B cell (primary cell): ENCODE measurements at regions not wholly inside any gene's neighbourhood (a gene's known extent, or its start where the extent isn't known, plus 50 kb on each side); places are given as distances from the start of the nearest gene placed in this dataset.

Experiments used
- ATAC-seq: fragments of 200-7000 bp; cut with Tn5 transposase; one replicate; pipeline ENCODE4 v1.10.0; 2021; ENCODE audit warnings: low read depth, mild to moderate bottlenecking, moderate number of reproducible peaks, moderate library complexity
- CTCF ChIA-PET: fragments of 350-600 bp; sonication (Branson Sonifier 250); formaldehyde crosslinking; loops from one replicate; lab custom pipeline; 2021; ENCODE audit warnings: antibody characterized with exemption, inconsistent platforms; lab: Charles Lee
- POLR2A ChIA-PET: fragments of 350-600 bp; sonication (Branson Sonifier 250); formaldehyde crosslinking; loops from one replicate; lab custom pipeline; 2021; ENCODE audit warnings: antibody characterized with exemption; lab: Charles Lee
- DNase-seq: peaks from one replicate; pipeline ENCODE4 v3.0.0; 2013
- H2AFZ ChIP-seq: 2 replicates; pipeline ENCODE4 v1.6.1; 2012; ENCODE audit warnings: mild to moderate bottlenecking, low read depth, low read length; ENCODE audit not compliant: insufficient read depth, poor library complexity, severe bottlenecking
- H3K27ac ChIP-seq, 2 donors: 1 replicate in 1 of 2; 2 replicates in 1 of 2; pipeline ENCODE4 v1.5.1; 2012 to 2013; ENCODE audit warnings: low read length in 2 of 2, mild to moderate bottlenecking in 2 of 2, moderate library complexity in 1 of 2
- H3K27me3 ChIP-seq, 4 experiments: fragments of 200-600 bp in 1 of 4; sonication (generic) in 1 of 4; replicated peaks in 1 of 4; 1 replicate in 2 of 4; 2 replicates in 2 of 4; pipeline versions ENCODE4 v1.6.1 to v1.7.0; 2013 to 2016; ENCODE audit warnings: low read length in 3 of 4, mild to moderate bottlenecking in 2 of 4, mixed read lengths in 1 of 4, moderate library complexity in 1 of 4; ENCODE audit not compliant: insufficient read depth in 4 of 4, control insufficient read depth in 3 of 4; ENCODE audit errors: control extremely low read depth in 1 of 4
- H3K36me3 ChIP-seq, 2 experiments: replicated peaks in 1 of 2; 1 replicate in 1 of 2; 2 replicates in 1 of 2; pipeline versions ENCODE4 v1.6.1 to v1.7.1; 2013; ENCODE audit warnings: low read length in 1 of 2; ENCODE audit not compliant: insufficient read depth in 2 of 2, control insufficient read depth in 1 of 2; ENCODE audit errors: control extremely low read depth in 1 of 2, extremely low read depth in 1 of 2
- H3K4me1 ChIP-seq, 2 donors: fragments of 200-600 bp in 1 of 2; sonication (generic) in 1 of 2; 1 replicate in 1 of 2; 2 replicates in 1 of 2; pipeline versions ENCODE4 v1.5.1 to v1.6.1; 2013 to 2017; ENCODE audit warnings: low read length in 2 of 2; ENCODE audit not compliant: control insufficient read depth in 2 of 2, insufficient read depth in 2 of 2
- H3K4me2 ChIP-seq: replicated peaks from 2 replicates; pipeline ENCODE3; 2012; ENCODE audit warnings: mild to moderate bottlenecking, low read depth, low read length; ENCODE audit not compliant: poor library complexity, severe bottlenecking
- H3K4me3 ChIP-seq, 5 experiments: fragments of 200-600 bp in 1 of 5; sonication (generic) in 1 of 5; 1 replicate in 3 of 5; 2 replicates in 2 of 5; pipeline versions ENCODE4 v1.5.1 to v1.7.0; 2011 to 2016; ENCODE audit warnings: low read length in 4 of 5, mild to moderate bottlenecking in 4 of 5, low read depth in 2 of 5, control low read depth in 1 of 5, moderate library complexity in 1 of 5; ENCODE audit not compliant: insufficient read depth in 1 of 5; ENCODE audit errors: control extremely low read depth in 1 of 5, extremely low read depth in 1 of 5
- H3K79me2 ChIP-seq: fragments of 200-600 bp; sonication (generic); one replicate; pipeline ENCODE4 v1.6.0; 2016; ENCODE audit warnings: low read length; ENCODE audit not compliant: control insufficient read depth, insufficient read depth
- H3K9ac ChIP-seq: fragments of 200-600 bp; sonication (generic); 2 replicates; pipeline ENCODE4 v1.6.1; 2017; ENCODE audit warnings: mild to moderate bottlenecking, low read length, moderate library complexity
- H3K9me3 ChIP-seq, 3 donors: one replicate each; pipeline versions ENCODE4 v1.6.1 to v1.7.1; 2013; ENCODE audit warnings: low read length in 2 of 3; ENCODE audit not compliant: control insufficient read depth in 2 of 3, insufficient read depth in 1 of 3; ENCODE audit errors: control extremely low read depth in 1 of 3
- H4K20me1 ChIP-seq: 2 replicates; pipeline ENCODE4 v1.6.0; 2012; ENCODE audit warnings: mild to moderate bottlenecking, low read length; ENCODE audit not compliant: insufficient read depth, control insufficient read depth, poor library complexity, severe bottlenecking
- H3K27ac Mint-ChIP-seq: one replicate; pipeline ENCODE4 v1.8.0; 2021; ENCODE audit warnings: mixed read lengths
- H3K27me3 Mint-ChIP-seq: one replicate; pipeline ENCODE4 v1.8.0; 2021; ENCODE audit warnings: mixed read lengths
- H3K4me1 Mint-ChIP-seq: one replicate; pipeline ENCODE4 v1.8.0; 2021; ENCODE audit warnings: mixed read lengths
- H3K4me3 Mint-ChIP-seq: one replicate; pipeline ENCODE4 v1.8.0; 2021; ENCODE audit warnings: mixed read lengths
- H3K9me3 Mint-ChIP-seq: one replicate; pipeline ENCODE4 v1.8.0; 2022; ENCODE audit warnings: mixed read lengths; ENCODE audit not compliant: insufficient read depth
- EZH2 ChIP-seq: IDR thresholded peaks from 2 replicates; pipeline ENCODE4 v1.6.1; 2012; ENCODE audit warnings: borderline replicate concordance, low read depth, mild to moderate bottlenecking, moderate library complexity, low read length; ENCODE audit not compliant: insufficient read depth, poor library complexity, severe bottlenecking
- WGBS: methylation state at CpG from one replicate; pipeline ENCODE4 v1.1.5; 2013; ENCODE audit warnings: missing lambda C conversion rate; ENCODE audit not compliant: insufficient coverage; 5-methylcytosine and 5-hydroxymethylcytosine counted together
- intact Hi-C: fragments of 100-400 bp; cut with micrococcal nuclease; formaldehyde crosslinking; loops from one replicate; pipeline ENCODE4 v1.10.0; 2022
- TF ChIP-seq, protein P1 (sequence below): fragments of 200-600 bp; IDR thresholded peaks from one replicate; pipeline ENCODE4 v1.8.0; 2022; ENCODE audit warnings: antibody characterized with exemption, mild to moderate bottlenecking

DNA sequence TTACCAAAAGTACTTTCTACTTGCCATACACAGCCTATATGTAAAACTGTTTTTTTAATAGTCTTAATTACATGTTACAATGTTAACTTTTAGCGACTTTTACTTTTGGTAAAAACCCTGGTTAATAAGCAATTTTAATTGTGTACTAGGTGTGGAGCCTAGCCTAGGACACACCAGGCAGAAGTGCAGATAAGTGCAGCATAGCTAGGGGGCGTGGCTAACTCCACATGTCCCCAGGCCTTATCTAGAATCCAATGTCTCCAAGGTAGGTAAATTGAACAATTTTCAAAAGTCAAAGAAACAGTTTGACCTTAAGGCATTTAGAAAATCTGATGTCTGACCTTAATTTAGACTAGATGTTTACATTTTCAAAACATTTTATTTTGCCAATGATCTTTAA, 858.7 kb downstream of the CCSER2 start:
- DNase-seq (no peak), ATAC-seq (no peak)
- Histone ChIP-seq H3K36me3 (no peaks in the 10 kb centered on the region), H3K27ac (no peak overlapping the region), H3K9ac (no peak overlapping the region), H3K4me2 (no peak overlapping the region), H3K4me3 (no peak overlapping the region), H3K9me3 (no peaks in the 10 kb centered on the region), H3K4me1 (no peaks in the 10 kb centered on the region), H4K20me1 (no peaks in the 10 kb centered on the region), H2AFZ (no peak overlapping the region), H3K79me2 (no peaks in the 10 kb centered on the region), H3K27me3 (no peaks in the 10 kb centered on the region)
- ChIA-PET POLR2A (no interaction called here), CTCF (no interaction called here)
- Mint-ChIP-seq H3K9me3 (no peaks in the 10 kb centered on the region), H3K27ac (no peak overlapping the region), H3K27me3 (no peaks in the 10 kb centered on the region), H3K4me3 (no peak overlapping the region), H3K4me1 (no peaks in the 10 kb centered on the region)
- TF ChIP-seq, protein P1, sequence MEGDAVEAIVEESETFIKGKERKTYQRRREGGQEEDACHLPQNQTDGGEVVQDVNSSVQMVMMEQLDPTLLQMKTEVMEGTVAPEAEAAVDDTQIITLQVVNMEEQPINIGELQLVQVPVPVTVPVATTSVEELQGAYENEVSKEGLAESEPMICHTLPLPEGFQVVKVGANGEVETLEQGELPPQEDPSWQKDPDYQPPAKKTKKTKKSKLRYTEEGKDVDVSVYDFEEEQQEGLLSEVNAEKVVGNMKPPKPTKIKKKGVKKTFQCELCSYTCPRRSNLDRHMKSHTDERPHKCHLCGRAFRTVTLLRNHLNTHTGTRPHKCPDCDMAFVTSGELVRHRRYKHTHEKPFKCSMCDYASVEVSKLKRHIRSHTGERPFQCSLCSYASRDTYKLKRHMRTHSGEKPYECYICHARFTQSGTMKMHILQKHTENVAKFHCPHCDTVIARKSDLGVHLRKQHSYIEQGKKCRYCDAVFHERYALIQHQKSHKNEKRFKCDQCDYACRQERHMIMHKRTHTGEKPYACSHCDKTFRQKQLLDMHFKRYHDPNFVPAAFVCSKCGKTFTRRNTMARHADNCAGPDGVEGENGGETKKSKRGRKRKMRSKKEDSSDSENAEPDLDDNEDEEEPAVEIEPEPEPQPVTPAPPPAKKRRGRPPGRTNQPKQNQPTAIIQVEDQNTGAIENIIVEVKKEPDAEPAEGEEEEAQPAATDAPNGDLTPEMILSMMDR, result no peak
- TF ChIP-seq EZH2, result no peak
- intact Hi-C loops, result no loop called here
- 60% methylated on average over 1 of the region's 2 CpGs for WGBS

DNA sequence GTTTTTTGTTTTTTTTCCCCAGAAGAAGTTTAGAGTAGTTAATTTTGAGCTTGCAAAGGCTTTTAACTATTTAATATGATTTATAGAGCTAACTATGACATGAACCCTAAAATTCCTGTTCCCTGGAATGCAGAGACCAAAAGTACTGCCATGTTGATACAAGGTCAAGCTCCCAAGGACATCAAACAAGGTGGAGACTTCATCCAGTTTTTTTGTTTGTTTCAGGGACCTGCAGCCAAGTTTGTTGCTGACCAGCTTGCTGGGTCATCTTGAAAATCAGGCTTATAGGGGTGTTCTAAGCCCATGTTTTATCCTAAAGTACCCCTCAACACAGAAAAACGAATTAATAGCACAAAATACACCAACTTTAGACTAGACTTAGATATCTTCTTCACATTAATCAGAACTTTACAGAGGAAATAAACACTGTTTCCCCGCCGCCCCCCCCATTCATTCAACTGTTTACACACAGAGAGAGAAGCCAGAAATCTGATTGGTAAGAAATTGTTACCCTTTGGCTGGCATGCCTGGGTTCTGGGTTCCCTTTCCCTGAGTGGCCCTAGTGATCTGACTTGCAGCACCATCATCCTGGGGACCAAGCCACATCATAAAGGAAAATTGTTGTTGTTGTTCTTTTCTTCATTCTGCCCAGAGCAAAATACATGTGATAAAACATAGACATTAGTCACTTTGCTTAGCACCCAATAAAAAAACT, 860.5 kb downstream of the CCSER2 start:
- Histone ChIP-seq H3K4me3 (no peak overlapping the region), H3K4me1 (no peaks in the 10 kb centered on the region), H3K9ac (no peak overlapping the region), H3K4me2 (no peak overlapping the region), H3K27ac (no peak overlapping the region), H3K36me3 (no peaks in the 10 kb centered on the region), H3K9me3 (no peaks in the 10 kb centered on the region), H2AFZ (no peak overlapping the region), H4K20me1 (no peaks in the 10 kb centered on the region), H3K27me3 (no peaks in the 10 kb centered on the region), H3K79me2 (no peaks in the 10 kb centered on the region)
- ChIA-PET POLR2A (no interaction called here), CTCF (no interaction called here)
- Mint-ChIP-seq H3K27me3 (no peaks in the 10 kb centered on the region), H3K4me1 (no peaks in the 10 kb centered on the region), H3K4me3 (no peak overlapping the region), H3K9me3 (no peaks in the 10 kb centered on the region), H3K27ac (no peak overlapping the region)
- DNase-seq, result no peak
- intact Hi-C loops, result no loop called here
- no peak for ATAC-seq
- WGBS, result no CpG with 5 or more reads among the region's 3 CpGs
- no peak for TF ChIP-seq EZH2
- TF ChIP-seq, protein P1, result no peak
